C4-2B (cell line): ENCODE measurements at regions not wholly inside any gene's neighbourhood (a gene's known extent, or its start where the extent isn't known, plus 50 kb on each side); places are given as distances from the start of the nearest gene placed in this dataset.
A peak's percentile ranks its signal among the peaks of the same experiment; 100 is the strongest.
"Not testable (repeated sequence)": the region's sequence is repeated elsewhere in the genome, so short reads cannot be mapped to it uniquely, and the experiment has no call there.

ENCODE experiments used
- ZFX ChIP-seq: fragments of 450-650 bp; IDR thresholded peaks from 2 replicates; pipeline ENCODE4 v1.6.1; 2017
- TF ChIP-seq, protein P1 (sequence below): fragments of 450-650 bp; conservative IDR thresholded peaks from 2 replicates; pipeline ENCODE4 v1.5.1; 2017; ENCODE audit warnings: mild to moderate bottlenecking

DNA sequence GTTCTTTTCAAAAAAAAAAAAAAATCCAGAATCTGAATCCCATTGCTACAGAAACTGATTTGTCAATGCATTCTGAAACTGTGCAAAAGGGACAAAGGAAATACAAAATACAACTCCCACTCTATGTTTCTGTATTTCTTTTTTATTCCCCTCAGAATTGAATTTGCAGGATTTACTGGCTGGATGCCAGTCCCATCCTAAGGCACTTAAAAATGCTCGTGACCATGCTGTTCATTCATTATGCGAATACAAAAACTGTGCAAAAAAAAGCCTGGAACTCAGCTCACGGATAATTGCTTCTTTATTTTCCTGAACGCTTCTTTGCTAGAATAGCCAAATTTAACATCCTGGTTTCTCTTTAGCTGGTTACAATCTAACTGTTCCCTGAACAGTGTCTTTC, 413.3 kb downstream of the PRIM2 start:
- TF ChIP-seq, protein P1, sequence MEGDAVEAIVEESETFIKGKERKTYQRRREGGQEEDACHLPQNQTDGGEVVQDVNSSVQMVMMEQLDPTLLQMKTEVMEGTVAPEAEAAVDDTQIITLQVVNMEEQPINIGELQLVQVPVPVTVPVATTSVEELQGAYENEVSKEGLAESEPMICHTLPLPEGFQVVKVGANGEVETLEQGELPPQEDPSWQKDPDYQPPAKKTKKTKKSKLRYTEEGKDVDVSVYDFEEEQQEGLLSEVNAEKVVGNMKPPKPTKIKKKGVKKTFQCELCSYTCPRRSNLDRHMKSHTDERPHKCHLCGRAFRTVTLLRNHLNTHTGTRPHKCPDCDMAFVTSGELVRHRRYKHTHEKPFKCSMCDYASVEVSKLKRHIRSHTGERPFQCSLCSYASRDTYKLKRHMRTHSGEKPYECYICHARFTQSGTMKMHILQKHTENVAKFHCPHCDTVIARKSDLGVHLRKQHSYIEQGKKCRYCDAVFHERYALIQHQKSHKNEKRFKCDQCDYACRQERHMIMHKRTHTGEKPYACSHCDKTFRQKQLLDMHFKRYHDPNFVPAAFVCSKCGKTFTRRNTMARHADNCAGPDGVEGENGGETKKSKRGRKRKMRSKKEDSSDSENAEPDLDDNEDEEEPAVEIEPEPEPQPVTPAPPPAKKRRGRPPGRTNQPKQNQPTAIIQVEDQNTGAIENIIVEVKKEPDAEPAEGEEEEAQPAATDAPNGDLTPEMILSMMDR: peak; percentile 20
- not testable (repeated sequence) for TF ChIP-seq ZFX
